ENCODE measurements at regions not wholly inside any gene's neighbourhood (a gene's known extent, or its start where the extent isn't known, plus 50 kb on each side); places are given as distances from the start of the nearest gene placed in this dataset.

DNA sequence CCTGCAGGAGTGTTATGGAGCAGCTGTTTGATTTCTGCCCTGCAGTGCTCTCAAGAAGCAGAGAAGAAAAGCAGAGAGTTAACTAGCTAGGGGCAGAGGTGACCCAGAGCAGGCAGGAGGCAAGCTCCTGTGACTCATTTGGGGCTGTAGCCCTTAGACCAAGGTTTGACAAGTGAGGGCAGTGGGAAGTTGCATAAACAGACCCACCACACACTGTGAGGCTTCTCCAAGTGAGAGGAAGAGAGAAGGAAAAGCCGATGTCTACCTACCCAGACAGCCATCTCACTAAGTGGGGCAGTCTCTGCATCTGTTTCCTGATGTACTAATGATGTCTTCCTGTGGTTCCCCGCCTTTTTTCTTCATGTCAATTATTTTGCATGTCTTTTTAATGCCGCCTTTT, 159.9 kb upstream of the NR5A2 start:
- H3K9me3 ChIP-seq (ENCODE audit: control insufficient read depth in 4 of 4, insufficient read depth in 3 of 4, low read length in 3 of 4), result no peaks in the 10 kb centered on the region
- TF ChIP-seq, protein P1, sequence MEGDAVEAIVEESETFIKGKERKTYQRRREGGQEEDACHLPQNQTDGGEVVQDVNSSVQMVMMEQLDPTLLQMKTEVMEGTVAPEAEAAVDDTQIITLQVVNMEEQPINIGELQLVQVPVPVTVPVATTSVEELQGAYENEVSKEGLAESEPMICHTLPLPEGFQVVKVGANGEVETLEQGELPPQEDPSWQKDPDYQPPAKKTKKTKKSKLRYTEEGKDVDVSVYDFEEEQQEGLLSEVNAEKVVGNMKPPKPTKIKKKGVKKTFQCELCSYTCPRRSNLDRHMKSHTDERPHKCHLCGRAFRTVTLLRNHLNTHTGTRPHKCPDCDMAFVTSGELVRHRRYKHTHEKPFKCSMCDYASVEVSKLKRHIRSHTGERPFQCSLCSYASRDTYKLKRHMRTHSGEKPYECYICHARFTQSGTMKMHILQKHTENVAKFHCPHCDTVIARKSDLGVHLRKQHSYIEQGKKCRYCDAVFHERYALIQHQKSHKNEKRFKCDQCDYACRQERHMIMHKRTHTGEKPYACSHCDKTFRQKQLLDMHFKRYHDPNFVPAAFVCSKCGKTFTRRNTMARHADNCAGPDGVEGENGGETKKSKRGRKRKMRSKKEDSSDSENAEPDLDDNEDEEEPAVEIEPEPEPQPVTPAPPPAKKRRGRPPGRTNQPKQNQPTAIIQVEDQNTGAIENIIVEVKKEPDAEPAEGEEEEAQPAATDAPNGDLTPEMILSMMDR (IDR thresholded peaks at IDR 0.05; ENCODE audit: control extremely low read depth, extremely low read depth), result no peak
- H3K4me3 ChIP-seq, result no peak overlapping the region
- H3K4me1 ChIP-seq (ENCODE audit: control insufficient read depth in 5 of 5, insufficient read depth in 5 of 5, low read length in 5 of 5), result peaks cover 0 to 3% (median 0%) of the 10 kb centered on the region in 5 donors
- DNase-seq, result no peak
- no peak overlapping the region for H3K9ac ChIP-seq (ENCODE audit: insufficient read depth in 1 of 2, low read length in 2 of 2)
- H3K27ac ChIP-seq (ENCODE audit: low read depth in 1 of 2, low read length in 1 of 2), result no peak overlapping the region
- WGBS, 2 donors, result 27 to 32% methylated on average over 3 of the region's 3 CpGs
- ATAC-seq (ENCODE audit: insufficient read depth, low FRiP score), result no peak
- H3K36me3 ChIP-seq (ENCODE audit: control insufficient read depth in 4 of 4, insufficient read depth in 4 of 4, low read length in 4 of 4), result no peaks in the 10 kb centered on the region
- no peaks in the 10 kb centered on the region for H3K27me3 ChIP-seq (ENCODE audit: control insufficient read depth in 3 of 3, insufficient read depth in 3 of 3, low read length in 2 of 3)

DNA sequence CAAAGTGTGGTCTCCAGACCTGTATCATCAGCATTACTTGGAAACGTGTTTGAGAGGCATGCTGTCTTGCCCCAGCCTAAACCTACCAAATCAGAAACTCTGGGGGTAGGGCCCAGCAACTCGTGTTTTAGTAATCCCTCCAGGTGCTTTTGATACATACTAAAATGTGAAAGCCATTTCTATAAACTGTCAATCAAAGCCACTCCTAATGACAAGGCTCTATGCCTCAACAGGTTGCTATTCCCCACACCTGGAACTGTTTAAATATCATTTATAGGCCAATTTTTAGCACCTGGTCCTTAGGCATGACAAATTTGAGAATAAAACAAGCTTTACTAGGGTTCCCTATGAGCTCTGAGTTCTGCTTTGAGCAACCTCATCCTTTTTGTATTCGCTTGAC, 158.7 kb upstream of the NR5A2 start:
- no peaks in the 10 kb centered on the region for H3K36me3 ChIP-seq (ENCODE audit: control insufficient read depth in 4 of 4, insufficient read depth in 4 of 4, low read length in 4 of 4)
- no peak overlapping the region for H3K4me3 ChIP-seq
- peaks cover 0 to 3% (median 0%) of the 10 kb centered on the region in 5 donors for H3K4me1 ChIP-seq (ENCODE audit: control insufficient read depth in 5 of 5, insufficient read depth in 5 of 5, low read length in 5 of 5)
- no peak for DNase-seq
- H3K9ac ChIP-seq (ENCODE audit: insufficient read depth in 1 of 2, low read length in 2 of 2), result no peak overlapping the region
- no peaks in the 10 kb centered on the region for H3K27me3 ChIP-seq (ENCODE audit: control insufficient read depth in 3 of 3, insufficient read depth in 3 of 3, low read length in 2 of 3)
- WGBS, 2 donors, result 84 to 93% methylated on average over 3 of the region's 3 CpGs
- TF ChIP-seq, protein P1 (IDR thresholded peaks at IDR 0.05; ENCODE audit: control extremely low read depth, extremely low read depth), result no peak
- peaks cover 0 to 3% (median 0%) of the 10 kb centered on the region in 4 donors for H3K9me3 ChIP-seq (ENCODE audit: control insufficient read depth in 4 of 4, insufficient read depth in 3 of 4, low read length in 3 of 4)
- no peak overlapping the region for H3K27ac ChIP-seq (ENCODE audit: low read depth in 1 of 2, low read length in 1 of 2)
- ATAC-seq (ENCODE audit: insufficient read depth, low FRiP score), result no peak

DNA sequence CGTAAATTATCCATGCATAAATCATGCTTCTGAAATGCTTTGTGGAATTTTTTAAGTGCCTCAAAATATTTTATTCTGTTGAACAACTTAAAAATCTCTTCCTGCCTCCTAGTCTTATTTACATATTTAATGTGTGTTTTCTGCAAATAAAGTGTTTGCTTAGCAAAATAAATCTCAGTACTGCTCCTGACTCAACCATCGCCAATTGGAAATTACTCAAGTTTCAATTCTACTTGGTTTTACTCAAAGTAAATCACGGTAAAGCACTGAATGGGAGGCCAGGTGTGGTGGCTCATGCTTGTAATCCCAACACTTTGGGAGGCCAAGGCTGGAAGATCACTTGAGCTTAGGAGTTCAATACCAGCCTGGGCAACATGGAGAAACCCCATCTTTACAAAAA, 152.2 kb upstream of the NR5A2 start:
- TF ChIP-seq, protein P1 (IDR thresholded peaks at IDR 0.05; ENCODE audit: control extremely low read depth, extremely low read depth), result no peak
- ATAC-seq (ENCODE audit: insufficient read depth, low FRiP score) (no peak), DNase-seq (no peak)
- Histone ChIP-seq H3K4me3 (no peak overlapping the region), H3K36me3 (ENCODE audit: control insufficient read depth in 4 of 4, insufficient read depth in 4 of 4, low read length in 4 of 4) (no peaks in the 10 kb centered on the region), H3K9me3 (ENCODE audit: control insufficient read depth in 4 of 4, insufficient read depth in 3 of 4, low read length in 3 of 4) (peaks cover 0 to 3% (median 0%) of the 10 kb centered on the region in 4 donors), H3K27me3 (ENCODE audit: control insufficient read depth in 3 of 3, insufficient read depth in 3 of 3, low read length in 2 of 3) (no peaks in the 10 kb centered on the region), H3K9ac (ENCODE audit: insufficient read depth in 1 of 2, low read length in 2 of 2) (no peak overlapping the region), H3K27ac (ENCODE audit: low read depth in 1 of 2, low read length in 1 of 2) (no peak overlapping the region), H3K4me1 (ENCODE audit: control insufficient read depth in 5 of 5, insufficient read depth in 5 of 5, low read length in 5 of 5) (no peaks in the 10 kb centered on the region)
- WGBS, 2 donors, result 70 to 90% methylated on average over 3 of the region's 3 CpGs

DNA sequence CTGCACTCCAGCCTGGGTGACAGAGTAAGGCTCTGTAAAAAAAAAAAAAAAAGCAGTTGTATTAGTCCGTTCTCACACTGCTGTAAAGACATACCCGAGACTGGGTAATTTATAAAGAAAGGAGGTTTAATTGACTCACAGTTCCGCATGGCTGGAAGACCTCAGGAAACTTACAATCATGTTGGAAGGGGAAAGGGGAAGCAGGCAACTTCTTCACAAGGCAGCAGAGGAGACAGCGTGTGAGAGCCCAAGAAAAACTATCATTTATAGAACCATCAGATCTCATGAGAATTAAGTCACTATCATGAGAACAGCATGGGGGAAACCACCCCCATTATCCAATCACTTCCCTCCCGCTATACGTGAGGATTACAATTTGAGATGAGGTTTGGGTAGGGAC, 151.7 kb upstream of the NR5A2 start:
- TF ChIP-seq, protein P1 (IDR thresholded peaks at IDR 0.05; ENCODE audit: control extremely low read depth, extremely low read depth), result no peak
- Histone ChIP-seq H3K36me3 (ENCODE audit: control insufficient read depth in 4 of 4, insufficient read depth in 4 of 4, low read length in 4 of 4) (no peaks in the 10 kb centered on the region), H3K27me3 (ENCODE audit: control insufficient read depth in 3 of 3, insufficient read depth in 3 of 3, low read length in 2 of 3) (no peaks in the 10 kb centered on the region), H3K27ac (ENCODE audit: low read depth in 1 of 2, low read length in 1 of 2) (no peak overlapping the region), H3K4me1 (ENCODE audit: control insufficient read depth in 5 of 5, insufficient read depth in 5 of 5, low read length in 5 of 5) (no peaks in the 10 kb centered on the region), H3K9ac (ENCODE audit: insufficient read depth in 1 of 2, low read length in 2 of 2) (no peak overlapping the region), H3K4me3 (no peak overlapping the region), H3K9me3 (ENCODE audit: control insufficient read depth in 4 of 4, insufficient read depth in 3 of 4, low read length in 3 of 4) (peaks cover 0 to 3% (median 0%) of the 10 kb centered on the region in 4 donors)
- ATAC-seq (ENCODE audit: insufficient read depth, low FRiP score) (no peak), DNase-seq (no peak)
- 84 to 86% methylated on average over 6 of the region's 6 CpGs for WGBS, 2 donors

All from lung (tissue), 11 donors.